HK-2 (cell line): ENCODE measurements at regions not wholly inside any gene's neighbourhood (a gene's known extent, or its start where the extent isn't known, plus 50 kb on each side); places are given as distances from the start of the nearest gene placed in this dataset.

ENCODE experiments used
- DNase-seq: peaks from one replicate; pipeline ENCODE4 v3.0.0-alpha.2; 2018; ENCODE audit not compliant: unreplicated experiment

- DNase-seq: no peak
Measured at GRCh38 chr18:2356906-2357305, 214.4 kb downstream of the METTL4 start.

GRCh38 chr18:2360861-2361260 lies 210.4 kb downstream of the METTL4 start:
- DNase-seq: no peak

- DNase-seq: no peak
Measured at GRCh38 chr18:2368102-2368501, 203.2 kb downstream of the METTL4 start.

GRCh38 chr18:2376707-2377106 lies 194.6 kb downstream of the METTL4 start:
- no peak for DNase-seq

- no peak for DNase-seq
Measured at GRCh38 chr18:2380101-2380500, 191.2 kb downstream of the METTL4 start.

- no peak for DNase-seq
Measured at GRCh38 chr18:2381539-2381938, 189.8 kb downstream of the METTL4 start.

- DNase-seq: no peak
Measured at GRCh38 chr18:2387588-2387987, 183.7 kb downstream of the METTL4 start.

GRCh38 chr18:2390158-2390557 lies 181.1 kb downstream of the METTL4 start:
- DNase-seq: no peak

- no peak for DNase-seq
Measured at GRCh38 chr18:2391470-2391869, 179.8 kb downstream of the METTL4 start.

GRCh38 chr18:2392446-2392845 lies 178.9 kb downstream of the METTL4 start:
- DNase-seq: no peak

GRCh38 chr18:2394684-2395083 lies 176.6 kb downstream of the METTL4 start:
- DNase-seq: no peak

GRCh38 chr18:2395427-2396161 lies 175.7 kb downstream of the METTL4 start:
- DNase-seq: no peak

GRCh38 chr18:2396162-2396505 lies 175.2 kb downstream of the METTL4 start:
- DNase-seq: no peak

- no peak for DNase-seq
Measured at GRCh38 chr18:2400701-2401196, 170.6 kb downstream of the METTL4 start.

- no peak for DNase-seq
Measured at GRCh38 chr18:2402084-2402483, 169.2 kb downstream of the METTL4 start.

- DNase-seq: no peak
Measured at GRCh38 chr18:2406544-2406943, 164.8 kb downstream of the METTL4 start.

GRCh38 chr18:2407961-2408360 lies 163.3 kb downstream of the METTL4 start:
- no peak for DNase-seq

- DNase-seq: no peak
Measured at GRCh38 chr18:2409906-2410305, 161.4 kb downstream of the METTL4 start.

- no peak for DNase-seq
Measured at GRCh38 chr18:2410688-2411087, 160.6 kb downstream of the METTL4 start.

GRCh38 chr18:2411381-2411960 lies 159.8 kb downstream of the METTL4 start:
- DNase-seq: no peak

- DNase-seq: no peak
Measured at GRCh38 chr18:2412281-2412680, 159.0 kb downstream of the METTL4 start.

GRCh38 chr18:2412996-2413751 lies 158.1 kb downstream of the METTL4 start:
- no peak for DNase-seq

- no peak for DNase-seq
Measured at GRCh38 chr18:2414235-2414634, 157.1 kb downstream of the METTL4 start.
